ENCODE measurements at regions not wholly inside any gene's neighbourhood (a gene's known extent, or its start where the extent isn't known, plus 50 kb on each side); places are given as distances from the start of the nearest gene placed in this dataset.
"Not testable (repeated sequence)": the region's sequence is repeated elsewhere in the genome, so short reads cannot be mapped to it uniquely, and the experiment has no call there.

GRCh38 chr1:191709215-191709614 lies 449.0 kb upstream of the RGS18 start:
- Histone ChIP-seq H3K4me1 (ENCODE audit: insufficient read depth) (no peaks in the 10 kb centered on the region), H3K27me3 (no peaks in the 10 kb centered on the region), H3K27ac (no peak overlapping the region), H2AFZ (no peak overlapping the region), H3K4me2 (no peak overlapping the region), H3K79me2 (no peaks in the 10 kb centered on the region), H3K4me3 (no peak overlapping the region), H3K9me2 (replicated peaks; ENCODE audit: insufficient read depth) (no peaks in the 10 kb centered on the region), H3K36me3 (replicated peaks; ENCODE audit: insufficient read depth, low read depth) (no peaks in the 10 kb centered on the region), H3K9me3 (ENCODE audit: low read depth) (no peaks in the 10 kb centered on the region), H4K20me1 (ENCODE audit: insufficient read depth, poor library complexity, severe bottlenecking) (no peaks in the 10 kb centered on the region)
- TF ChIP-seq EZH2 (IDR thresholded peaks at IDR 0.05; ENCODE audit: borderline replicate concordance) (no peak), EZH2phosphoT487 (IDR thresholded peaks at IDR 0.05; ENCODE audit: low read depth, severe bottlenecking, unreplicated experiment) (no peak), CTCF (IDR thresholded peaks at IDR 0.05; ENCODE audit: poor library complexity) (no peak)
- DNase-seq (ENCODE audit: low spot score): no peak
- WGBS (ENCODE audit: low lambda C conversion rate, missing lambda C conversion rate): 85% methylated on average over 2 of the region's 2 CpGs

GRCh38 chr1:191711961-191712360 lies 446.3 kb upstream of the RGS18 start:
- H3K27me3 ChIP-seq: no peaks in the 10 kb centered on the region
- no peaks in the 10 kb centered on the region for H3K9me3 ChIP-seq (ENCODE audit: low read depth)
- no peak overlapping the region for H3K4me3 ChIP-seq
- H3K4me2 ChIP-seq: no peak overlapping the region
- no peak overlapping the region for H2AFZ ChIP-seq
- H3K27ac ChIP-seq: no peak overlapping the region
- H3K36me3 ChIP-seq (replicated peaks; ENCODE audit: insufficient read depth, low read depth): no peaks in the 10 kb centered on the region
- H4K20me1 ChIP-seq (ENCODE audit: insufficient read depth, poor library complexity, severe bottlenecking): no peaks in the 10 kb centered on the region
- no peak for DNase-seq (ENCODE audit: low spot score)
- no peaks in the 10 kb centered on the region for H3K4me1 ChIP-seq (ENCODE audit: insufficient read depth)
- no peaks in the 10 kb centered on the region for H3K79me2 ChIP-seq
- TF ChIP-seq EZH2 (IDR thresholded peaks at IDR 0.05; ENCODE audit: borderline replicate concordance): no peak
- TF ChIP-seq EZH2phosphoT487 (IDR thresholded peaks at IDR 0.05; ENCODE audit: low read depth, severe bottlenecking, unreplicated experiment): no peak
- TF ChIP-seq CTCF (IDR thresholded peaks at IDR 0.05; ENCODE audit: poor library complexity): no peak
- 66% methylated on average over 6 of the region's 6 CpGs for WGBS (ENCODE audit: low lambda C conversion rate, missing lambda C conversion rate)
- no peaks in the 10 kb centered on the region for H3K9me2 ChIP-seq (replicated peaks; ENCODE audit: insufficient read depth)

- 63% methylated on average over 2 of the region's 2 CpGs for WGBS (ENCODE audit: low lambda C conversion rate, missing lambda C conversion rate)
- Histone ChIP-seq H3K4me1 (ENCODE audit: insufficient read depth) (no peaks in the 10 kb centered on the region), H2AFZ (no peak overlapping the region), H3K4me2 (no peak overlapping the region), H4K20me1 (ENCODE audit: insufficient read depth, poor library complexity, severe bottlenecking) (no peaks in the 10 kb centered on the region), H3K27ac (no peak overlapping the region), H3K4me3 (no peak overlapping the region), H3K27me3 (no peaks in the 10 kb centered on the region), H3K36me3 (replicated peaks; ENCODE audit: insufficient read depth, low read depth) (no peaks in the 10 kb centered on the region), H3K79me2 (no peaks in the 10 kb centered on the region), H3K9me2 (replicated peaks; ENCODE audit: insufficient read depth) (no peaks in the 10 kb centered on the region), H3K9me3 (ENCODE audit: low read depth) (no peaks in the 10 kb centered on the region)
- DNase-seq (ENCODE audit: low spot score): no peak
- TF ChIP-seq CTCF (IDR thresholded peaks at IDR 0.05; ENCODE audit: poor library complexity) (no peak), EZH2 (IDR thresholded peaks at IDR 0.05; ENCODE audit: borderline replicate concordance) (no peak), EZH2phosphoT487 (IDR thresholded peaks at IDR 0.05; ENCODE audit: low read depth, severe bottlenecking, unreplicated experiment) (no peak)
Observed at GRCh38 chr1:191714845-191715244, 443.4 kb upstream of the RGS18 start.

- H3K4me2 ChIP-seq: no peak overlapping the region
- no peaks in the 10 kb centered on the region for H4K20me1 ChIP-seq (ENCODE audit: insufficient read depth, poor library complexity, severe bottlenecking)
- no peak overlapping the region for H2AFZ ChIP-seq
- no peaks in the 10 kb centered on the region for H3K9me2 ChIP-seq (replicated peaks; ENCODE audit: insufficient read depth)
- TF ChIP-seq CTCF (IDR thresholded peaks at IDR 0.05; ENCODE audit: poor library complexity) (no peak), EZH2 (IDR thresholded peaks at IDR 0.05; ENCODE audit: borderline replicate concordance) (no peak), EZH2phosphoT487 (IDR thresholded peaks at IDR 0.05; ENCODE audit: low read depth, severe bottlenecking, unreplicated experiment) (no peak)
- H3K79me2 ChIP-seq: no peaks in the 10 kb centered on the region
- no peak overlapping the region for H3K4me3 ChIP-seq
- 81% methylated on average over 3 of the region's 3 CpGs for WGBS (ENCODE audit: low lambda C conversion rate, missing lambda C conversion rate)
- no peaks in the 10 kb centered on the region for H3K4me1 ChIP-seq (ENCODE audit: insufficient read depth)
- no peak overlapping the region for H3K27ac ChIP-seq
- H3K27me3 ChIP-seq: no peaks in the 10 kb centered on the region
- H3K9me3 ChIP-seq (ENCODE audit: low read depth): no peaks in the 10 kb centered on the region
- DNase-seq (ENCODE audit: low spot score): no peak
- H3K36me3 ChIP-seq (replicated peaks; ENCODE audit: insufficient read depth, low read depth): no peaks in the 10 kb centered on the region
Observed at GRCh38 chr1:191729742-191730141, 428.5 kb upstream of the RGS18 start.

- H3K79me2 ChIP-seq; H3K9me3 ChIP-seq (ENCODE audit: low read depth); H3K36me3 ChIP-seq (replicated peaks; ENCODE audit: insufficient read depth, low read depth); H3K27me3 ChIP-seq; H4K20me1 ChIP-seq (ENCODE audit: insufficient read depth, poor library complexity, severe bottlenecking); H3K4me3 ChIP-seq; H3K4me1 ChIP-seq (ENCODE audit: insufficient read depth); H3K27ac ChIP-seq; H3K9me2 ChIP-seq (replicated peaks; ENCODE audit: insufficient read depth); H3K4me2 ChIP-seq; H2AFZ ChIP-seq; DNase-seq (ENCODE audit: low spot score): not testable (repeated sequence)
- WGBS (ENCODE audit: low lambda C conversion rate, missing lambda C conversion rate): over 99% methylated on average over 38 of the region's 49 CpGs
Observed at GRCh38 chr1:191731608-191732302, 426.5 kb upstream of the RGS18 start.
